Karpas-422 (cell line): ENCODE measurements at regions not wholly inside any gene's neighbourhood (a gene's known extent, or its start where the extent isn't known, plus 50 kb on each side); places are given as distances from the start of the nearest gene placed in this dataset.

Source experiments
- DNase-seq: peaks from one replicate; pipeline ENCODE4 v3.0.0-alpha.2; 2015
- H2AFZ ChIP-seq: fragments of 200-600 bp; sonication (generic); 2 replicates; pipeline ENCODE4 v1.6.1; 2014; ENCODE audit warnings: antibody characterized with exemption, low read length, mixed read lengths
- H3K27ac ChIP-seq: fragments of 200-600 bp; sonication (generic); 2 replicates; pipeline ENCODE4 v1.5.1; 2014; ENCODE audit warnings: mild to moderate bottlenecking, low read length, moderate library complexity
- H3K27me3 ChIP-seq: fragments of 200-600 bp; sonication (generic); 2 replicates; pipeline ENCODE4 v1.6.1; 2014; ENCODE audit warnings: low read length, mixed read lengths
- H3K36me3 ChIP-seq: fragments of 200-600 bp; sonication (generic); 2 replicates; pipeline ENCODE4 v1.6.1; 2014; ENCODE audit warnings: low read length, mixed read lengths; ENCODE audit not compliant: insufficient read depth
- H3K4me1 ChIP-seq: fragments of 200-600 bp; sonication (generic); 2 replicates; pipeline ENCODE4 v1.6.1; 2014; ENCODE audit warnings: mild to moderate bottlenecking, low read length, mixed read lengths
- H3K4me2 ChIP-seq: fragments of 200-600 bp; sonication (generic); 2 replicates; pipeline ENCODE4 v1.6.1; 2014; ENCODE audit warnings: low read length, low read depth, mild to moderate bottlenecking; ENCODE audit not compliant: poor library complexity, severe bottlenecking
- H3K4me3 ChIP-seq: fragments of 200-600 bp; sonication (generic); 2 replicates; pipeline ENCODE4 v1.5.1; 2014; ENCODE audit warnings: mild to moderate bottlenecking, antibody characterized with exemption, low read length, mixed read lengths
- H3K79me2 ChIP-seq: fragments of 200-600 bp; sonication (generic); 2 replicates; pipeline ENCODE4 v1.6.1; 2014; ENCODE audit warnings: mild to moderate bottlenecking, low read length, mixed read lengths
- H3K9ac ChIP-seq: fragments of 200-600 bp; sonication (generic); 2 replicates; pipeline ENCODE4 v1.6.0; 2014; ENCODE audit warnings: low read length
- H3K9me2 ChIP-seq: fragments of 200-600 bp; sonication (generic), shearing (Covaris generic); replicated peaks from 2 replicates; pipeline ENCODE4 v1.6.0; 2014; ENCODE audit warnings: mild to moderate bottlenecking, low read length, moderate library complexity; ENCODE audit not compliant: insufficient read depth
- H3K9me3 ChIP-seq: fragments of 300-700, 200-600 bp; sonication (generic); 2 replicates; pipeline ENCODE4 v1.6.1; 2014; ENCODE audit warnings: low read length, mixed read lengths
- H4K20me1 ChIP-seq: fragments of 200-600 bp; sonication (generic); 2 replicates; pipeline ENCODE4 v1.6.1; 2014; ENCODE audit warnings: mild to moderate bottlenecking, antibody characterized with exemption, low read length, low read depth; ENCODE audit not compliant: insufficient read depth

DNA sequence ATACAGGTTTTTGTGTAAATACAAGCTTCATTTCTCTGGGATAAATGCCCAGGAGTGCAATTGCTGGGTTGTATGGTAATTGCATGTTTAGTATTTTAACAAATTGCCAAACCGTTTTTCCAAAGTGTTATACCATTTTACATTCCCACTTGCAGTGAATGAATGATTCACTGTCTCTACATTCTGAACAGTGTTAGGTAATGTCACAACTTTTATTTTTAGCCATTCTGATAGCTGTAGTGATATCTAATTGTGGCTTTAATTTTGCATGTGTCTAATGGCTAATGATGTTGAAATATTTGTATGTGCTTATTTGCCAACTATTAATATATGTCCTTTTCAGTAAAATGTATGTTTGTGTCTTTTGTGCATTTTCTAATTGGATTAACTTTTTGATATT lies 156.9 kb upstream of the CES5A start:
- Histone ChIP-seq H2AFZ (no peak overlapping the region), H3K27ac (no peak overlapping the region), H3K4me1 (no peaks in the 10 kb centered on the region), H4K20me1 (no peaks in the 10 kb centered on the region), H3K27me3 (no peaks in the 10 kb centered on the region), H3K9me3 (peaks cover 3% of the 10 kb centered on the region; the same call in 1 of the 2 replicates), H3K79me2 (no peaks in the 10 kb centered on the region), H3K4me2 (no peak overlapping the region), H3K9me2 (no peaks in the 10 kb centered on the region), H3K4me3 (no peak overlapping the region), H3K36me3 (no peaks in the 10 kb centered on the region), H3K9ac (no peak overlapping the region)
- DNase-seq: no peak

DNA sequence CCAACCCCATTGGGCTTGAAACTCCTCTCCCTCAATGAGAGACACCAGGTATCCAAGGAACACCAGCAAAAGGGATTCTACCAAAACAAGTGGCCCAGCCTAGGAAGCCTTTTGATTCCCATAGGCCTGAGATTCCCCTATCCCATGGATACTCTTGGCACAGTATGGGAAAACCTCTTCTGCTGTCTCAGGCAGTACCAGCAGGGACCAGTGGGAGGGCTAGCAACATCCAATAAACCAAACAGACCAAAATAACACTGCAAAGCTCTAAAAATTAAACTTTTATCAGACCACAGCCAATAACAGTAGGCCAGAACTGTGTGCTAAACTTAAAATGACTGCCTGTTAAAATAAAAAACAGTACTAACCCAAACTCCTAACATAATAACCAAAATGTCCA lies 153.9 kb upstream of the CES5A start:
- no peaks in the 10 kb centered on the region for H3K79me2 ChIP-seq
- no peaks in the 10 kb centered on the region for H3K4me1 ChIP-seq
- no peaks in the 10 kb centered on the region for H3K36me3 ChIP-seq
- no peak overlapping the region for H3K4me2 ChIP-seq
- no peak overlapping the region for H2AFZ ChIP-seq
- H3K27ac ChIP-seq: no peak overlapping the region
- DNase-seq: no peak
- H3K9ac ChIP-seq: no peak overlapping the region
- no peaks in the 10 kb centered on the region for H3K9me3 ChIP-seq
- no peaks in the 10 kb centered on the region for H3K27me3 ChIP-seq
- H4K20me1 ChIP-seq: no peaks in the 10 kb centered on the region
- no peaks in the 10 kb centered on the region for H3K9me2 ChIP-seq
- H3K4me3 ChIP-seq: no peak overlapping the region

DNA sequence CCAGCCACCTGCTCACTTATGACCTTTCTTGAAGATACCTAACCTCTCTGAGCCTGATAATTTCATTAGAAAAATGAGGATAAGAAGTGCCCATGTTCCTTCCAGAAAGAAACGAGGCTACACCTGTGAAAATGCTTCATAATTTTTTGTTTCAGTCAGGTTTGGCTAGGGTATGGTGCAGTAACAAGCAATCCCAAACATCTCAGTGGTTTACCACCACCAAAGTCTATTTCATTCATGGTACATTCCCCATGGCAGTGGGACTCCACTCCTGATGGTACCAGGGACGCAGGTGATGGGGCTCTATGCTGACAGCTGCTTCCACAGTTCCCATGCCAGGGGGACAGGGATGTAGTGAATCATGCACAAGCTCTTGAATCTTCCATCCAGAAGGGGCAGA lies 147.6 kb upstream of the CES5A start:
- H3K27ac ChIP-seq: no peak overlapping the region
- H2AFZ ChIP-seq: no peak overlapping the region
- H3K79me2 ChIP-seq: no peaks in the 10 kb centered on the region
- no peaks in the 10 kb centered on the region for H4K20me1 ChIP-seq
- H3K4me2 ChIP-seq: no peak overlapping the region
- no peak overlapping the region for H3K9ac ChIP-seq
- DNase-seq: no peak
- peaks cover 16% of the 10 kb centered on the region for H3K4me1 ChIP-seq
- no peaks in the 10 kb centered on the region for H3K27me3 ChIP-seq
- no peaks in the 10 kb centered on the region for H3K9me3 ChIP-seq
- no peaks in the 10 kb centered on the region for H3K36me3 ChIP-seq
- H3K9me2 ChIP-seq: no peaks in the 10 kb centered on the region
- no peak overlapping the region for H3K4me3 ChIP-seq

DNA sequence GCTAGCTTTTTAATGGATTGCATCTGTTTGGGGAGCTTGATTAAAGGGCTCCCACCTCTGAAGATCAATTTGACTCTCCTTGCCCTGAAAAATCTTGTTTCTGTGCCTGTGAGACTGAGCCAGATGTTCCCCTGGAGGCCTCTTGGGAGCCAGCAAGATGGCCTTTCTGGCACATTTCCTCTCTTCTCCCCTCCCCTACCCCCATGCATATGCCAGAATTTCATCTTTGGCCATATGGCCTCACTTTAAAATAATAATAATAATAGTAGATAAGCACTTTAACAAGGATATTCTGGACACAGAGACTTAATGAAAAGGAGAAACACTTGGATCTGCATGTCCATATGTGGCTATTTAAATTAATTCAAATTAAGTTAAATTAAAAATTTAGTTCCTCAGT lies 144.1 kb upstream of the CES5A start:
- Histone ChIP-seq H3K4me3 (no peak overlapping the region), H3K27me3 (no peaks in the 10 kb centered on the region), H3K4me1 (peaks cover 16% of the 10 kb centered on the region), H3K9me2 (no peaks in the 10 kb centered on the region), H4K20me1 (no peaks in the 10 kb centered on the region), H3K9ac (no peak overlapping the region), H3K27ac (no peak overlapping the region), H3K4me2 (peak overlapping the region; percentile 13), H3K79me2 (no peaks in the 10 kb centered on the region), H2AFZ (no peak overlapping the region), H3K36me3 (no peaks in the 10 kb centered on the region), H3K9me3 (no peaks in the 10 kb centered on the region)
- DNase-seq: no peak

DNA sequence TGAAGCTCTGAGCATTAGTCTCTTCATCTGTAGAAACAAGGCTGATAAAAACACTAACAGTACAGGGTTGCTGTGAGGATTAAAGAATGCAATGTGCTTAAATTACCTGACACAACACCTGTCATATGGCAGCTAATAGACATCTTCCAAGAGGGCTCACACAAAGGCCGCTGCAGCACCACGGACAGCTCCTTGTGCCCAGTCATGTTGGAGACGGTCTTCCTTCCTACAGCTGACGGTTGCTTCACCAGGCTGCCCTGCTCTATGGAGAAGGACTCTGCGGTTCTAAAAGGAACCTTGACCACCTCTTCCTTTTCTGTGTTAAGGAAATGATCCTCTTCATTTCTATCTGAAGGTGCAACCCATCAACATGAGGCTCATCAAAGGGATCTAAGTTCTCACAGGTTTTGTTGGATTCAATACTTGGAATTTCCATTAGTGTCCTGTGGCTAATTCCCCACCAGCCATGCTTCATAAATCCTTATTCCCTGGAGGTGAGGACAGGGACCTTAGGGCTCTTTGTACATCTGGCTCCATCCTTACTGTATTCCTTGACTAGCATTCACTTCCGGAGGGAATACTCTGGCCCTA lies 138.9 kb upstream of the CES5A start:
- Histone ChIP-seq H3K79me2 (no peaks in the 10 kb centered on the region), H3K4me1 (peaks cover 6% of the 10 kb centered on the region), H3K36me3 (no peaks in the 10 kb centered on the region), H3K9ac (no peak overlapping the region), H3K27ac (no peak overlapping the region), H3K27me3 (no peaks in the 10 kb centered on the region), H3K9me3 (no peaks in the 10 kb centered on the region), H4K20me1 (no peaks in the 10 kb centered on the region), H3K4me2 (no peak overlapping the region), H3K4me3 (no peak overlapping the region), H3K9me2 (no peaks in the 10 kb centered on the region), H2AFZ (no peak overlapping the region)
- DNase-seq: peak; percentile 82

DNA sequence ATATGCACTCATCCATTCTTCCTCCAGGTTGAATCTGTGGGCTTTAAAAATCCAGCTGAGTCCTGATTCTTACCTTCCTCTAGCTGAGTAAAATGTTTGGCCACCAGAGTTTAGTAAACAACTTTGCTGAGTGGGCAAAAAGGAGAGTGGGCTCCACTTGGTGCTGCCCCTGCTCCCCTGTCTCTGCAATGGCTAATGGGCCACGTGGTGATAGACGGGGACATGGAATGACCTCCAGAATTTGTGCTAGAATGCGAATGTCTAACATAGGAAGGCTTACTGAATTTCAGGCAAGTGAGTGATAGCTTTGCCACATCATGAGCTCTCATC lies 137.3 kb upstream of the CES5A start:
- Histone ChIP-seq H3K9me3 (no peaks in the 10 kb centered on the region), H3K27ac (no peak overlapping the region), H3K36me3 (no peaks in the 10 kb centered on the region), H3K4me2 (no peak overlapping the region), H3K9me2 (no peaks in the 10 kb centered on the region), H3K4me3 (no peak overlapping the region), H4K20me1 (no peaks in the 10 kb centered on the region), H3K79me2 (no peaks in the 10 kb centered on the region), H3K27me3 (no peaks in the 10 kb centered on the region), H2AFZ (no peak overlapping the region), H3K9ac (no peak overlapping the region), H3K4me1 (no peaks in the 10 kb centered on the region)
- DNase-seq: no peak

DNA sequence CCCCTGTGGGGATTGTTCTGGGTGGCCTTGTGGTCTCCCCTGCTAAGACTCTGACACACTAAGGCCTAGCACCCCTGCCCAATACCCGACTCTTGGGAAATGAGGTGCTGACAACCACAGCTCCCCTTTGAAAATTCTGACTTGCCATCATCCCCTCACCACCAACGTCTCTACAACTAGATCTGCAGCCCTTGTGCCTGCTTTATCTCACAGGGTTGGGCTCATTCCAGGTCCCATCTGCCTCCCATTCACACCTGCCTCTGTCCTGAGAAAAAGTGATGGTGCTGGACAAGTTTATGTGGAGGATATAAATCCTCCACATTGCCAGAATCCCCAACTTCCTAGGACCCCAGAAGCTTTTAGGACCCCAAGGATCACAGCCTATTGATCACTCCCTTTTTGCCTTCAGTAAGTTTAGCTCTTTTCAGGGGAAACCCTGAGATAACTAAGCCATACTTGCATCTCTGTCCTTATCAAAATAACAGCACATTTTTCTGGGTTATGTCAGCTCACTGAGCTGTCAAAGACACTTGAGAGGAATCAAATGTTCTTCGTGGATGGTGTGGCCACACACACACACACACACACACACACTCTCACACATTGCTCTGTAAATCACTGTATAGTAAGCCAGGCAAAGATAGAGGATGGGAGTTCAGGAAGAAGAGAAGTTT lies 136.8 kb upstream of the CES5A start:
- Histone ChIP-seq H3K36me3 (no peaks in the 10 kb centered on the region), H3K79me2 (no peaks in the 10 kb centered on the region), H3K27me3 (no peaks in the 10 kb centered on the region), H3K9me2 (no peaks in the 10 kb centered on the region), H3K27ac (no peak overlapping the region), H3K4me1 (no peaks in the 10 kb centered on the region), H4K20me1 (no peaks in the 10 kb centered on the region), H3K4me3 (no peak overlapping the region), H3K9ac (no peak overlapping the region), H2AFZ (no peak overlapping the region), H3K4me2 (no peak overlapping the region), H3K9me3 (no peaks in the 10 kb centered on the region)
- DNase-seq: no peak

DNA sequence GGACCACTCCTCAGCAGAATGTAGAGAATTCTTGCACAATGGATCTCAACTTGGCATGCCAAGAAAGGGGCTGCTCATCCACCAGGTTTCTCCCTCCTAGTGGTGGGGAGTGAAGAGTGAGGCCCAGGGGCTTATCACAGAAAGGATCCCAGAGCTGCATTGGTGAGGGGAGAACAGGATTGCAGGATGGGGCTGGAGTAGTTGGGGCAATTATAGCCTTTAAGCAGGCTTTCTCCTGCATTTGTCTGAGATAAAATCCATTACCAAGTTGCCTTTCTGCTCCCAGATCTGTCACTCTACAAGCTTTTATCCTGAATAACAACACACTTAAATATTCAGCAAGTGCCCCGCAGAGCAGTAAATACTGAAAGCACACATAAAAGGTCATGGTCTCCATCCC lies 130.8 kb upstream of the CES5A start:
- no peaks in the 10 kb centered on the region for H4K20me1 ChIP-seq
- no peaks in the 10 kb centered on the region for H3K79me2 ChIP-seq
- H3K9me3 ChIP-seq: no peaks in the 10 kb centered on the region
- DNase-seq: no peak
- no peaks in the 10 kb centered on the region for H3K4me1 ChIP-seq
- no peaks in the 10 kb centered on the region for H3K27me3 ChIP-seq
- H3K9me2 ChIP-seq: no peaks in the 10 kb centered on the region
- H3K27ac ChIP-seq: no peak overlapping the region
- H3K4me2 ChIP-seq: no peak overlapping the region
- no peaks in the 10 kb centered on the region for H3K36me3 ChIP-seq
- H2AFZ ChIP-seq: no peak overlapping the region
- H3K9ac ChIP-seq: no peak overlapping the region
- H3K4me3 ChIP-seq: no peak overlapping the region
